Activated T-cell treated with anti-CD3 and anti-CD28 coated beads, Interleukin-2, amount 50 U/mL, for 24 hours (primary cell): ENCODE measurements at regions not wholly inside any gene's neighbourhood (a gene's known extent, or its start where the extent isn't known, plus 50 kb on each side); places are given as distances from the start of the nearest gene placed in this dataset.
"Not testable (repeated sequence)": the region's sequence is repeated elsewhere in the genome, so short reads cannot be mapped to it uniquely, and the experiment has no call there.

Experiments used
- DNase-seq: peaks from one replicate; pipeline ENCODE4 v3.0.0-alpha.2; 2020
- H3K27ac Mint-ChIP-seq: 2 replicates; pipeline ENCODE4 v1.8.0; 2020; ENCODE audit warnings: mild to moderate bottlenecking, mixed read lengths
- H3K27me3 Mint-ChIP-seq: 2 replicates; pipeline ENCODE4 v1.8.0; 2020; ENCODE audit warnings: mixed read lengths
- H3K36me3 Mint-ChIP-seq: 2 replicates; pipeline ENCODE4 v1.8.0; 2020; ENCODE audit warnings: low read depth, mixed read lengths
- H3K4me1 Mint-ChIP-seq: 2 replicates; pipeline ENCODE4 v1.8.0; 2020; ENCODE audit warnings: low read depth, mixed read lengths
- H3K4me3 Mint-ChIP-seq: 2 replicates; pipeline ENCODE4 v1.8.0; 2020; ENCODE audit warnings: mild to moderate bottlenecking, moderate library complexity, mixed read lengths
- H3K9me3 Mint-ChIP-seq: 2 replicates; pipeline ENCODE4 v1.8.0; 2020; ENCODE audit warnings: mixed read lengths

GRCh38 chr6:4668271-4669179 lies 107.7 kb upstream of the CDYL start:
- H3K36me3 Mint-ChIP-seq, result no peaks in the 10 kb centered on the region
- H3K4me3 Mint-ChIP-seq, result no peak overlapping the region
- no peaks in the 10 kb centered on the region for H3K9me3 Mint-ChIP-seq
- H3K27ac Mint-ChIP-seq, result no peak overlapping the region
- DNase-seq, result no peak
- no peaks in the 10 kb centered on the region for H3K4me1 Mint-ChIP-seq
- peaks cover 2% of the 10 kb centered on the region for H3K27me3 Mint-ChIP-seq

GRCh38 chr6:4667591-4667990 lies 108.6 kb upstream of the CDYL start:
- no peaks in the 10 kb centered on the region for H3K4me1 Mint-ChIP-seq
- DNase-seq, result no peak
- H3K36me3 Mint-ChIP-seq, result no peaks in the 10 kb centered on the region
- no peaks in the 10 kb centered on the region for H3K9me3 Mint-ChIP-seq
- peaks cover 3% of the 10 kb centered on the region for H3K27me3 Mint-ChIP-seq
- H3K4me3 Mint-ChIP-seq, result no peak overlapping the region
- H3K27ac Mint-ChIP-seq, result no peak overlapping the region

- H3K27ac Mint-ChIP-seq, result no peak overlapping the region
- peaks cover 3% of the 10 kb centered on the region for H3K27me3 Mint-ChIP-seq
- H3K4me1 Mint-ChIP-seq, result no peaks in the 10 kb centered on the region
- no peak for DNase-seq
- H3K4me3 Mint-ChIP-seq, result no peak overlapping the region
- no peaks in the 10 kb centered on the region for H3K9me3 Mint-ChIP-seq
- H3K36me3 Mint-ChIP-seq, result no peaks in the 10 kb centered on the region
Measured at GRCh38 chr6:4666886-4667513, 109.2 kb upstream of the CDYL start.

- peaks cover 10% of the 10 kb centered on the region for H3K27me3 Mint-ChIP-seq
- H3K9me3 Mint-ChIP-seq, result no peaks in the 10 kb centered on the region
- DNase-seq, result no peak
- H3K4me1 Mint-ChIP-seq, result no peaks in the 10 kb centered on the region
- H3K36me3 Mint-ChIP-seq, result no peaks in the 10 kb centered on the region
- no peak overlapping the region for H3K4me3 Mint-ChIP-seq
- no peak overlapping the region for H3K27ac Mint-ChIP-seq
Measured at GRCh38 chr6:4665489-4666417, 110.5 kb upstream of the CDYL start.

GRCh38 chr6:4664911-4665310 lies 111.3 kb upstream of the CDYL start:
- Mint-ChIP-seq H3K4me1 (no peaks in the 10 kb centered on the region), H3K4me3 (no peak overlapping the region), H3K36me3 (no peaks in the 10 kb centered on the region), H3K9me3 (no peaks in the 10 kb centered on the region), H3K27me3 (peaks cover 11% of the 10 kb centered on the region), H3K27ac (no peak overlapping the region)
- DNase-seq, result no peak

- DNase-seq, result no peak
- Mint-ChIP-seq H3K4me3 (no peak overlapping the region), H3K36me3 (no peaks in the 10 kb centered on the region), H3K4me1 (no peaks in the 10 kb centered on the region), H3K9me3 (no peaks in the 10 kb centered on the region), H3K27ac (no peak overlapping the region), H3K27me3 (peaks cover 11% of the 10 kb centered on the region)
Measured at GRCh38 chr6:4664117-4664626, 112.0 kb upstream of the CDYL start.

- no peak for DNase-seq
- Mint-ChIP-seq H3K9me3 (no peaks in the 10 kb centered on the region), H3K36me3 (no peaks in the 10 kb centered on the region)
Measured at GRCh38 chr6:4662886-4663285, 113.3 kb upstream of the CDYL start.

GRCh38 chr6:4661391-4661790 lies 114.8 kb upstream of the CDYL start:
- no peak overlapping the region for H3K4me3 Mint-ChIP-seq
- no peak for DNase-seq
- peaks cover 16% of the 10 kb centered on the region for H3K27me3 Mint-ChIP-seq
- no peaks in the 10 kb centered on the region for H3K36me3 Mint-ChIP-seq
- H3K9me3 Mint-ChIP-seq, result no peaks in the 10 kb centered on the region
- no peak overlapping the region for H3K27ac Mint-ChIP-seq
- H3K4me1 Mint-ChIP-seq, result no peaks in the 10 kb centered on the region

More at GRCh38 chr6:4662886-4663285, 113.3 kb upstream of the CDYL start:
- Mint-ChIP-seq H3K4me1 (no peaks in the 10 kb centered on the region), H3K27ac (no peak overlapping the region), H3K4me3 (no peak overlapping the region), H3K27me3 (peaks cover 11% of the 10 kb centered on the region)

GRCh38 chr6:4660377-4661321 lies 115.6 kb upstream of the CDYL start:
- H3K27ac Mint-ChIP-seq, result no peak overlapping the region
- no peaks in the 10 kb centered on the region for H3K36me3 Mint-ChIP-seq
- H3K4me3 Mint-ChIP-seq, result no peak overlapping the region
- DNase-seq, result no peak
- H3K4me1 Mint-ChIP-seq, result no peaks in the 10 kb centered on the region
- no peaks in the 10 kb centered on the region for H3K9me3 Mint-ChIP-seq
- peaks cover 16% of the 10 kb centered on the region for H3K27me3 Mint-ChIP-seq

- not testable (repeated sequence) for H3K36me3 Mint-ChIP-seq, H3K4me3 Mint-ChIP-seq, H3K9me3 Mint-ChIP-seq, DNase-seq, H3K27ac Mint-ChIP-seq, H3K4me1 Mint-ChIP-seq
- H3K27me3 Mint-ChIP-seq, result peaks cover 21% of the 10 kb centered on the region
Measured at GRCh38 chr6:4659719-4660118, 116.5 kb upstream of the CDYL start.

GRCh38 chr6:4658486-4658885 lies 117.7 kb upstream of the CDYL start:
- DNase-seq, result no peak
- no peaks in the 10 kb centered on the region for H3K4me1 Mint-ChIP-seq

GRCh38 chr6:4656106-4656505 lies 120.1 kb upstream of the CDYL start:
- no peak for DNase-seq
- Mint-ChIP-seq H3K27me3 (peaks cover 27% of the 10 kb centered on the region), H3K4me3 (no peak overlapping the region), H3K36me3 (no peaks in the 10 kb centered on the region), H3K9me3 (peaks cover 6% of the 10 kb centered on the region), H3K27ac (no peak overlapping the region), H3K4me1 (no peaks in the 10 kb centered on the region)

More at GRCh38 chr6:4658486-4658885, 117.7 kb upstream of the CDYL start:
- Mint-ChIP-seq H3K27ac (no peak overlapping the region), H3K36me3 (no peaks in the 10 kb centered on the region), H3K27me3 (peaks cover 21% of the 10 kb centered on the region), H3K4me3 (no peak overlapping the region), H3K9me3 (no peaks in the 10 kb centered on the region)

GRCh38 chr6:4655196-4656025 lies 120.8 kb upstream of the CDYL start:
- H3K36me3 Mint-ChIP-seq, result no peaks in the 10 kb centered on the region
- H3K27ac Mint-ChIP-seq, result no peak overlapping the region
- H3K4me3 Mint-ChIP-seq, result no peak overlapping the region
- H3K4me1 Mint-ChIP-seq, result no peaks in the 10 kb centered on the region
- no peak for DNase-seq
- H3K9me3 Mint-ChIP-seq, result peaks cover 6% of the 10 kb centered on the region
- peaks cover 25% of the 10 kb centered on the region for H3K27me3 Mint-ChIP-seq
